ENCODE measurements at regions not wholly inside any gene's neighbourhood (a gene's known extent, or its start where the extent isn't known, plus 50 kb on each side); places are given as distances from the start of the nearest gene placed in this dataset.

DNA sequence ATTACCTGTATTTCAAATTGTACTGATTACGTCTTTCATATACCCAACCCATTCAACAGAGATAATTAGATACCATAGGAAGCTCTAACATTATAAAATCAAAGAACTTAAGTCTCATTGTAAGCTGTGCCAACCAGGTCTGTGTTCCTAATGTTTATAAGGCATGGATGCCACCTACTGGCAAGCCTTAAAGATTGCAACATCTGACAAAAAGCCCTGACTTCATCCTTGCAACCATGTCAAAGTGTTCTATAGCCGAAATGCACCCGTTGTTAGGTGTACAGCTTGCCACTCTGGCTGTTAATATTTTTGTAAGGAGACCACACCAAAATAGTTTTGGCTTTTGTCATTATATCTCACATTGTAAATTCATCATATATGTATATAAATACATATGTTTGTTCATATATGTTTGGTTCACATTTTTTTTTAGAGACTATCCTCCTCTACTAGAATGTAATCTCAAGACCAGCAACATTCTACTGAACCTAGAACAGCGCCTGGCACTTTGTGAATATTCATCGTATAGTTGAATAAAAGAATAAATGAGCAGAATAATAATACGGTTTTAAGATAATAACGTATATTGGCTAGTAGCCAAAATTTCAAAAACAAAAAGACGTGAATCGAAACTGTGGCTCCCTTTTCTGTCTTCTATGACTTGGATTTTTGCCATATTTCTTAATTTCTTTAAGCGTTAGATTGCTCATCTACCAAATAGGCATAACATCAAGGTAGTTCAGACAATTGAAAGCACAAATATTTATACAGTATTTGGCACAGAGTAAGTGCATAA is 258.1 kb downstream of the TBL1XR1 start (continued):
- TF ChIP-seq, protein P1, sequence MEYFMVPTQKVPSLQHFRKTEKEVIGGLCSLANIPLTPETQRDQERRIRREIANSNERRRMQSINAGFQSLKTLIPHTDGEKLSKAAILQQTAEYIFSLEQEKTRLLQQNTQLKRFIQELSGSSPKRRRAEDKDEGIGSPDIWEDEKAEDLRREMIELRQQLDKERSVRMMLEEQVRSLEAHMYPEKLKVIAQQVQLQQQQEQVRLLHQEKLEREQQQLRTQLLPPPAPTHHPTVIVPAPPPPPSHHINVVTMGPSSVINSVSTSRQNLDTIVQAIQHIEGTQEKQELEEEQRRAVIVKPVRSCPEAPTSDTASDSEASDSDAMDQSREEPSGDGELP (CRISPR knock-in tag; IDR thresholded peaks at IDR 0.05; ENCODE audit: borderline replicate concordance), result no peak
- peak; percentile 93 for TF ChIP-seq NFIC (IDR thresholded peaks at IDR 0.05)
- TF ChIP-seq ZFPM2 (CRISPR knock-in tag; IDR thresholded peaks at IDR 0.05), result no peak
- TF ChIP-seq HOXB6 (CRISPR knock-in tag; IDR thresholded peaks at IDR 0.05; ENCODE audit: borderline replicate concordance), result no peak
- TF ChIP-seq, protein P2, sequence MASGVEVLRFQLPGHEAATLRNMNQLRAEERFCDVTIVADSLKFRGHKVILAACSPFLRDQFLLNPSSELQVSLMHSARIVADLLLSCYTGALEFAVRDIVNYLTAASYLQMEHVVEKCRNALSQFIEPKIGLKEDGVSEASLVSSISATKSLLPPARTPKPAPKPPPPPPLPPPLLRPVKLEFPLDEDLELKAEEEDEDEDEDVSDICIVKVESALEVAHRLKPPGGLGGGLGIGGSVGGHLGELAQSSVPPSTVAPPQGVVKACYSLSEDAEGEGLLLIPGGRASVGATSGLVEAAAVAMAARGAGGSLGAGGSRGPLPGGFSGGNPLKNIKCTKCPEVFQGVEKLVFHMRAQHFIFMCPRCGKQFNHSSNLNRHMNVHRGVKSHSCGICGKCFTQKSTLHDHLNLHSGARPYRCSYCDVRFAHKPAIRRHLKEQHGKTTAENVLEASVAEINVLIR (CRISPR knock-in tag; IDR thresholded peaks at IDR 0.05), result no peak
- 0 out of 2 replicates have a peak, but pooled peaks have one; percentile 27 for TF ChIP-seq POLR2H (tag; IDR thresholded peaks at IDR 0.05; ENCODE audit: low read depth)
- no peak for TF ChIP-seq WHSC1 (IDR thresholded peaks at IDR 0.05; ENCODE audit: low read length)
- no peak for TF ChIP-seq HDAC6 (IDR thresholded peaks at IDR 0.05; ENCODE audit: low read depth, low read length)
- no peak for TF ChIP-seq CBX2 (IDR thresholded peaks at IDR 0.05; ENCODE audit: insufficient read depth, low read length, poor library complexity, severe bottlenecking)
- peak; percentile 61 for TF ChIP-seq CEBPG (CRISPR knock-in tag; IDR thresholded peaks at IDR 0.05)
- peak; percentile 86 to 93 for TF ChIP-seq CEBPG (tag; conservative IDR thresholded peaks at IDR 0.05 in 1 of 2, IDR thresholded peaks at IDR 0.05 in 1 of 2)
- TF ChIP-seq MCM3 (IDR thresholded peaks at IDR 0.05), result no peak
- no peak for TF ChIP-seq BRD4 (IDR thresholded peaks at IDR 0.05)
- no peak for TF ChIP-seq POLR2G (IDR thresholded peaks at IDR 0.05; ENCODE audit: low read depth, low read length)

All from K562 (cell line).